H1 (cell line): ENCODE measurements at regions not wholly inside any gene's neighbourhood (a gene's known extent, or its start where the extent isn't known, plus 50 kb on each side); places are given as distances from the start of the nearest gene placed in this dataset.

Source experiments
- CHD7 ChIP-seq: fragments of 300-600 bp; sonication (generic); IDR thresholded peaks from 2 replicates; pipeline ENCODE4 v1.7.1; 2012; ENCODE audit warnings: low read length, moderate library complexity, mild to moderate bottlenecking, inconsistent platforms; ENCODE audit not compliant: insufficient replicate concordance
- CTCF ChIP-seq, 3 experiments: IDR thresholded peaks; 1 replicate in 2 of 3; 2 replicates in 1 of 3; pipeline versions ENCODE4 v1.5.1 to v1.6.1; 2011; ENCODE audit warnings: low read length in 3 of 3, mild to moderate bottlenecking in 3 of 3, inconsistent platforms in 2 of 3, low read depth in 1 of 3, moderate library complexity in 1 of 3; ENCODE audit not compliant: insufficient read depth in 1 of 3; ENCODE audit errors: control extremely low read depth in 1 of 3
- POLR2A ChIP-seq, 2 experiments: IDR thresholded peaks; 1 replicate in 1 of 2; 2 replicates in 1 of 2; pipeline ENCODE4 v1.6.1; 2011; ENCODE audit warnings: low read depth in 2 of 2, low read length in 2 of 2, mild to moderate bottlenecking in 2 of 2; ENCODE audit errors: control extremely low read depth in 1 of 2
- RAD21 ChIP-seq, 2 experiments: IDR thresholded peaks in 1 of 2; conservative IDR thresholded peaks in 1 of 2; 2 replicates each; pipeline ENCODE4 v1.6.1; 2011; ENCODE audit warnings: low read depth in 2 of 2, low read length in 2 of 2, improper control_type of control experiment in 1 of 2, inconsistent platforms in 1 of 2, mild to moderate bottlenecking in 1 of 2, moderate library complexity in 1 of 2

GRCh38 chr9:86723346-86723745 lies 224.0 kb downstream of the GAS1 start (continued):
- TF ChIP-seq CTCF (IDR thresholded peaks at IDR 0.05; ENCODE audit: control extremely low read depth in 1 of 3, insufficient read depth in 1 of 3, low read depth in 1 of 3, low read length in 3 of 3), result no peak
- no peak for TF ChIP-seq POLR2A (IDR thresholded peaks at IDR 0.05; ENCODE audit: control extremely low read depth in 1 of 2, low read depth in 2 of 2, low read length in 2 of 2)
- no peak for TF ChIP-seq CHD7
- no peak for TF ChIP-seq RAD21 (IDR thresholded peaks at IDR 0.05 in 1 of 2, conservative IDR thresholded peaks at IDR 0.05 in 1 of 2; ENCODE audit: low read depth in 2 of 2, low read length in 2 of 2)
- TF ChIP-seq, all 59 proteins: peak for 0
